ENCODE measurements at regions not wholly inside any gene's neighbourhood (a gene's known extent, or its start where the extent isn't known, plus 50 kb on each side); places are given as distances from the start of the nearest gene placed in this dataset.
"Not testable (repeated sequence)": the region's sequence is repeated elsewhere in the genome, so short reads cannot be mapped to it uniquely, and the experiment has no call there.

DNA sequence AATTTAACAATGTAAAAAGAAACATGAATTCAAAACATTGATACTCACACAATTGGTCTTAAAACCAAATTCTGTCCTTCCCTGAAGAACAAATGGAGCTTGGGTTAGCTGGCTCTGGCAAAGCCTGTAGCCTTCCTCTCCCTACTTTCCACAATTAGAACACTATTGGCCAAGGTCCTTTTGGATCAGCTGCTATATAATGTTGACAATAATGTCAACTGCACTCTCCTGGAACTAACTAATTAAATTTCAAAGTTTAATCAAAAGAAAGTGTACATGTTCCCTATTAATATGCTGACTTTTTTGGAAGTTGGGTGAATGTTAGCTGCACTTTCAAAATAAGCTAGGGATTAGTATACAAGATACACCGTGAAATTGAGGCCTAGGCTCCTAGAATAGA is 440.1 kb upstream of the NFE2L3 start:
- no peak for DNase-seq (ENCODE audit: low read depth)

DNA sequence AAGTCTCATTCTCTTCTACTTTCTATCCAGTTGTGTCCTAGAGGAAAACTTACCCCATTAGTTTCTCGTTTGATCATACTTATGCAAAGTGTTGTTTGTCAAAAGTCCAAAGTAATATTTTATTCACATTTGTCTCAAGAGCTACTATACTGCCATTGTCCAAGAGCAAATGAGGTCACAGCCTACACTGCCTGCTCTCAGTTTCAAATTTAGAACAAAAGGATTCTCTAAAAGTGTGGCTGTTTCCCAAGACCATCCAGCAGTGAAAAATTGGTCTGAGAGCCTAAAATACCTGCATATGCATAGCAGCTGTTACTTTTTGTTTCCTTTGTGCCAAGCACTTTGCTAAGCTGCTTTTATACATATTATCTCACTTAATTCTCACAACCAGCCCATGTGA is 439.5 kb upstream of the NFE2L3 start:
- no peak for DNase-seq (ENCODE audit: low read depth)

- no peak for DNase-seq (ENCODE audit: low read depth)
Measured at GRCh38 chr7:25714013-25714412, 438.0 kb upstream of the NFE2L3 start.

GRCh38 chr7:25716421-25716820 is 435.6 kb upstream of the NFE2L3 start:
- DNase-seq (ENCODE audit: low read depth) = peak; percentile 94

DNA sequence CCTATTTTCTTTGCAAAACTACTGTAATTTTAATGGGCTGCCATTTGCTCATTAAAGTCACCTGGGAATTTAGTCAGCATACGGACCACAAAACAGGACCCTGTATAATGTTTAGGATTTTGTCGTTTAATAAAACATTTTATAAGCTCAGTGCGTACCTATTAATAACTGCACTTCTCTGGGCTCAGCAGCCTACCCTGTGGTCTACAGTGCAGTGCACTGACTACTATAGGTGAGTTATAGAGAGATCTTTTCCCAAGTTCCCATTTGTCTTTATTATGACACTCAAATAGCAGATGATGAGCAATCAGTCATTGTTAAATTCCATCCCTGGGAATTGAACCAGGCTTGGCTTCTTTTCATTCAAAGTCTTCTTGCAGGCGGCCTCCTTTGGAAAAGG is 433.4 kb upstream of the NFE2L3 start:
- no peak for DNase-seq (ENCODE audit: low read depth)

DNA sequence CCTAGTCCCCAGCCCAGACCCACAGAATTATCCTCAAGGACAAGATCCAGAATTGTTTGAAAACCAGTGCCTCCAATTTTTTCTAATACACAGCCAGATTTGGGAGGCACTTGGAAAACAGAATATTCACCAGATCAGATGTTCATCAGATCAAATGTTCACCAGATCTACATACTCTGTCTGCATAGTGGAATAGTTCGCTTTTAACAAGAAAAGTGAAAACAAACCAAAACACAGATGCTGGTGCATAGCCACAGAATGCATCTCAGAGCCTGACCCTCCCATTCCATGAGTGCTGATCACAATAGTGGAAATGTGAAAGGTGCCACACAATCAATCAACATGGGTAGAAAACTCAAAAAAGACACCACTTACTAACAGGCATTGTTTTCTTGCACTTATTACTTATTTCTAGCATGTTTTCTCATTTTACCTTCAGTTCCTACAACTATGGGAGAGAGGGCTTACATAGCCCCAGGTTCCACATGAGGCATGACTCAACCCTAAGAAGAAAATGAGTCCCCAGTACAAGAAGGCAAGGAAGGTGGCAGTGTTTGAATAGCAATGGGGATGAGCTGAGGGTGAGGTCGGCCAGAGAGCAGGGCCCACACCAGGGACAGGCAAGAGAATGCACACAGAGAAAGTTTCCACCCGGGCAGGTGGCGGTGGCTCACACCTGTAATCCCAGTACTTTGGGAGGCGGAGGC is 432.7 kb upstream of the NFE2L3 start:
- DNase-seq (ENCODE audit: low read depth) = no peak

GRCh38 chr7:25720427-25720826 is 431.6 kb upstream of the NFE2L3 start:
- DNase-seq (ENCODE audit: low read depth) = peak; percentile 29

DNA sequence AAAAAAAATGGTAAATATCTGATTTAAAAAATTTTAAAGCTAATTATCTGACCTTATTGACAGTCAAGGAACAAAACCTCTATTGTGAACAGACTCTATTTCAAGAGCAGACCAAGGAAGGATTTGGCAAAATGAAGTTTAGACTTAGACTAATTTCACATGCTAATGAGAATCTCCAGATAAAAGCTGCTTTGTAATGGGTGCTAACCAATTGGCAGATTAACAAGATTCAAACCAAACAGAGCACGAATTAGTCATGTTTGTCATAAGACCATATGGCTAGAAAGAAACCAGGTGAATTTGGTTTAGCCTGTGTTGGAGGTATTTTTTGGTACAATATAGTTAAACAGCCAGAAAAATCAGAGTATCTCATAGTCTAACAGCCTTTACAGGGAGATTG is 429.1 kb upstream of the NFE2L3 start:
- DNase-seq (ENCODE audit: low read depth) = no peak

- no peak for DNase-seq (ENCODE audit: low read depth)
Measured at GRCh38 chr7:25725451-25725850, 426.5 kb upstream of the NFE2L3 start.

DNA sequence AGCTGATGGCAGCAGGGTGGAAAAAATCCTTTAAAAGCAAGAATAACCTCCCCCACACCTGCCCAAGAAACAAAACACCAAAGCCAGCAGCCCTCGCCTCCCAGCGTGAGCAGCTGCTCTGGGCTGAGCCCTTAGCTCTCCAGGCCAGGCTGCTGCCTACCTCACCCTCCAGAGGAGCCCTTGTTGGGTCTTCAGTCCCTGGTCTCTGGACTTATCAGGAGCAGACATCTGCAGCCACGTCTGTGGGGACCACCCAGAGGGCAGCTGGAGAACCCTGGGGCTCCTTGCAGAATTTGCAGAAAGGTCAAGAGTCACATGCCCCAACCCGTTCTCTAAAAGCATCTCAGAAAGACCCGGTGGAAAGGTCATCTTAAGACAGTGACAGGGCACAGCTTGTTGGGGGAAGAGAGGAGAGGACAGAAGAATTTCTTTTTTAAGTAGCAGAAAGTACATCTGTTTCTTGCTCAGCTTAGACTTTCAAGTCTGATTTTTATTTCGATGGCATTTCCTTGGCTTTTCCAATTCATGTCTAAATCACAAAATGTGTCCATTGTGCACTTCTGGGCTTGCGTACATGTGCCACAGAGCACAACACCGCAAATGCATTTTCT is 425.7 kb upstream of the NFE2L3 start:
- no peak for DNase-seq (ENCODE audit: low read depth)

- DNase-seq (ENCODE audit: low read depth) = no peak
Measured at GRCh38 chr7:25726781-25727311, 425.2 kb upstream of the NFE2L3 start.

- no peak for DNase-seq (ENCODE audit: low read depth)
Measured at GRCh38 chr7:25727446-25727845, 424.6 kb upstream of the NFE2L3 start.

DNA sequence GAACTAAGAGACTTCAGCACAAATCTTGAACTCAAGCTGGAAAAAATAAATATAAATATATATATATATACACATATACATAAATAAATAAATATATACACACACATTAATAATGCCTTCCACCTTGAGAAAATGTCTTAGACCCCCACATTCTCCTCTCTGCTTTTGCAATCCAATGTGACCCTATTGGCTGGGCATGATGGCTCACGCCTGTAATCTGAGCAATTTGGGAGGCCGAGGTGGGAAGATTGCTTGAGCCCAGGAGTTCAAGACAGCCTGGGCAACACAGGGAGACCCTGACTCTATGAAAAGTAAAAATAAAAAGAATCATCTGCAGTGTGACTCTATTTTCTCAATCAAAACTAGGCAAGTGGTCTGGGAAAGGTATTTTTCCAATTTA is 424.1 kb upstream of the NFE2L3 start:
- DNase-seq (ENCODE audit: low read depth) = no peak

GRCh38 chr7:25731068-25731845 is 420.7 kb upstream of the NFE2L3 start:
- DNase-seq (ENCODE audit: low read depth) = no peak

DNA sequence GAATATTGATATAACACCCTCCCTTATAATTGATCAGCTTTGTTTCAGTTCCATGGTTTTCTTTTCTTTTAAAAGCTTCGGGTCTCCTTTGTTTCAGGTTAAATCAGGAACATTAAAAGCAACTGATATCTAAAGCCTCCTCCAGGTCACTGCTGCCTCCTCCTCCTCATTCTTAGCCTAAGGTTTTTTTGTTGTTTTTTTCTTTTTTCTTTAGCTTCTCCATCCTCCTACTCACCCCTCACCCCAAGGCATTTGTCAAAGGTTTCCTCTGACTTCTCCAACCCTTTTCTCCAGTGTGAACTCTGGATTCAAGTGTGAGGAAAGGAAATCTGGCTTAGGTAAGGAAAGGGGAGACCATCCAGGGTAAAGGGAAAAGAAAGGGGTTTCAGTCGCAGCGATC is 420.2 kb upstream of the NFE2L3 start:
- no peak for DNase-seq (ENCODE audit: low read depth)

GRCh38 chr7:25732766-25733217 is 419.2 kb upstream of the NFE2L3 start:
- DNase-seq (ENCODE audit: low read depth) = no peak

GRCh38 chr7:25735674-25736242 is 416.2 kb upstream of the NFE2L3 start:
- no peak for DNase-seq (ENCODE audit: low read depth)

- no peak for DNase-seq (ENCODE audit: low read depth)
Measured at GRCh38 chr7:25738528-25738927, 413.5 kb upstream of the NFE2L3 start.

DNA sequence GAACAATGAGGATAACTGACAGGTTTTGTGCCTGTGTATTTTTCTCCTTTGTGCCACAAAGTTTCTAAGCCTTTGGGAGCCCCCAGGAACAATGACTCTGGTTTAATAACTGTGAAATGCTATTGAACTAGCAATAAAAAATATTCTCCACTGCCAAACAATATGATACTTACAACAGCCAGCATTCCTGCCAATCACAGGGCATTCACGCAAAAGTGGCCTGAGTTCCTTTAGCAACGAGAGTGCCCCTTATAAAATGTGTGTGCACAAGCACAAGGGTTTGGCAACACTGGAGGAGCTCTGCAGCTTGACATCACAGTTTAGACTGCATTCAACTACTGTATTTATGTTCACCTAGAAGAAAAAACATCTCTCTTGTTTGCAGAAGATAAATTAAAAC is 412.9 kb upstream of the NFE2L3 start:
- no peak for DNase-seq (ENCODE audit: low read depth)

GRCh38 chr7:25742316-25742715 is 409.7 kb upstream of the NFE2L3 start:
- DNase-seq (ENCODE audit: low read depth) = no peak

DNA sequence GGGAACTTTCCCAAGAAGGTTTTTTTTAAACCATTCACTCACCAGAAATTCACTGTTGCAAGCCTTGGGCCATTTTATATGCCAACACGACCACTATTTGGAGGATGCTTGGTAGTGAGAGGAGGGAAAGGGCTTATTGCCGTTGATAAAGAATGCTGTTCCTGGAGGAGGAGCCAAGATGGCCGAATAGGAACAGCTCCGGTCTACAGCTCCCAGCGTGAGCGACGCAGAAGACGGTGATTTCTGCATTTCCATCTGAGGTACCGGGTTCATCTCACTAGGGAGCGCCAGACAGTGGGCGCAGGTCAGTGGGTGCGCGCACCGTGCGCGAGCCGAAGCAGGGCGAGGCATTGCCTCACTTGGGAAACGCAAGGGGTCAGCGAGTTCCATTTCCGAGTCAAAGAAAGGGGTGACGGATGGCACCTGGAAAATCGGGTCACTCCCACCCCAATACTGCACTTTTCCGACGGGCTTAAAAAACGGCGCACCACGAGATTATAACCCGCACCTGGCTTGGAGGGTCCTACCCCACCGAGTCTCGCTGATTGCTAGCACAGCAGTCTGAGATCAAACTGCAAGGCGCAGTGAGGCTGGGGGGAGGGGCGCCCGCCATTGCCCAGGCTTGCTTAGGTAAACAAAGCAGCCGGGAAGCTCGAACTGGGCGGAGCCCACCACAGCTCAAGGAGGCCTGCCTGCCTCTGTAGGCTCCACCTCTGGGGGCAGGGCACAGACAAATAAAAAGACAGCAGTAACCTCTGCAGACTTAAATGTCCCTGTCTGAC is 408.1 kb upstream of the NFE2L3 start:
- not testable (repeated sequence) for DNase-seq (ENCODE audit: low read depth)

Measured in Daoy (cell line).